Hepatocyte (in vitro differentiated cells): ENCODE measurements at regions not wholly inside any gene's neighbourhood (a gene's known extent, or its start where the extent isn't known, plus 50 kb on each side); places are given as distances from the start of the nearest gene placed in this dataset.

Experiments
- EZH2 ChIP-seq: fragments of 200-600 bp; sonication (generic); IDR thresholded peaks from 2 replicates; pipeline ENCODE4 v1.6.1; 2016; ENCODE audit warnings: antibody characterized with exemption, mild to moderate bottlenecking, borderline replicate concordance
- EZH2phosphoT487 ChIP-seq: fragments of 200-600 bp; sonication (generic); IDR thresholded peaks from one replicate; pipeline ENCODE4 v1.6.1; 2018; ENCODE audit warnings: antibody characterized with exemption, mild to moderate bottlenecking, low read depth, moderate library complexity; ENCODE audit not compliant: unreplicated experiment, severe bottlenecking
- TF ChIP-seq, protein P1 (sequence below): fragments of 200-600 bp; sonication (generic); IDR thresholded peaks from 2 replicates; pipeline ENCODE4 v1.5.1; 2016; ENCODE audit warnings: antibody characterized with exemption, mild to moderate bottlenecking; ENCODE audit not compliant: poor library complexity

DNA sequence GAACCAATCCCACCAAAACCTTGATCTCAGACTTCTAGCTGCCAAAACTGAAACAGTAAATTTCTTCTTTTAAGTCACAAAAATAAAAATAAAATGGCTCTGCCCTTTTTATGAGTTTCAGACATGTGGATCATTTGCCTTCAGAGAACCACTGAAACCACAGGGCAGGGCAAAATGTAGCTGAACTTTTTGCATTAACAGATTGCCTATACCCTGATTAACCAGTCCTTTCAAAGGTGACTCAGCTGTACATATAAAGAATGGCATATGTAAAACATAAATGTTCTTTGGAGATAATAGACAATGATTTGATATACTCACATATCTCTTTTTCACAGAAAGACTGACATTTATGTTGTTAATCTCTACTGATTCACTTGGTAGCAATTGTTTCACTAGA, 187.1 kb upstream of the GRIN3A start:
- TF ChIP-seq EZH2 (no peak), EZH2phosphoT487 (no peak)
- TF ChIP-seq, protein P1, sequence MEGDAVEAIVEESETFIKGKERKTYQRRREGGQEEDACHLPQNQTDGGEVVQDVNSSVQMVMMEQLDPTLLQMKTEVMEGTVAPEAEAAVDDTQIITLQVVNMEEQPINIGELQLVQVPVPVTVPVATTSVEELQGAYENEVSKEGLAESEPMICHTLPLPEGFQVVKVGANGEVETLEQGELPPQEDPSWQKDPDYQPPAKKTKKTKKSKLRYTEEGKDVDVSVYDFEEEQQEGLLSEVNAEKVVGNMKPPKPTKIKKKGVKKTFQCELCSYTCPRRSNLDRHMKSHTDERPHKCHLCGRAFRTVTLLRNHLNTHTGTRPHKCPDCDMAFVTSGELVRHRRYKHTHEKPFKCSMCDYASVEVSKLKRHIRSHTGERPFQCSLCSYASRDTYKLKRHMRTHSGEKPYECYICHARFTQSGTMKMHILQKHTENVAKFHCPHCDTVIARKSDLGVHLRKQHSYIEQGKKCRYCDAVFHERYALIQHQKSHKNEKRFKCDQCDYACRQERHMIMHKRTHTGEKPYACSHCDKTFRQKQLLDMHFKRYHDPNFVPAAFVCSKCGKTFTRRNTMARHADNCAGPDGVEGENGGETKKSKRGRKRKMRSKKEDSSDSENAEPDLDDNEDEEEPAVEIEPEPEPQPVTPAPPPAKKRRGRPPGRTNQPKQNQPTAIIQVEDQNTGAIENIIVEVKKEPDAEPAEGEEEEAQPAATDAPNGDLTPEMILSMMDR: no peak
